ENCODE measurements at regions not wholly inside any gene's neighbourhood (a gene's known extent, or its start where the extent isn't known, plus 50 kb on each side); places are given as distances from the start of the nearest gene placed in this dataset.

GRCh38 chr5:74539986-74540385 is 100.5 kb downstream of the ENC1 start:
- in situ Hi-C loops (cut with MboI), result no loop called here
- ChIA-PET POLR2A (no interaction called here), SMC1A (ENCODE audit: uncharacterized antibody, unreplicated experiment) (no interaction called here)
- TF ChIP-seq NRF1 (conservative IDR thresholded peaks at IDR 0.05; ENCODE audit: low read depth, low read length) (no peak), KLF5 (IDR thresholded peaks at IDR 0.05; ENCODE audit: partially characterized antibody) (no peak), HDGF (IDR thresholded peaks at IDR 0.05) (no peak), ESRRA (IDR thresholded peaks at IDR 0.05; ENCODE audit: low read length) (no peak), MEF2B (IDR thresholded peaks at IDR 0.05; ENCODE audit: partially characterized antibody, poor library complexity, severe bottlenecking) (no peak), CTCF (IDR thresholded peaks at IDR 0.05 in 2 of 3, conservative IDR thresholded peaks at IDR 0.05 in 1 of 3; ENCODE audit: control insufficient read depth in 2 of 3, extremely low read depth in 1 of 3, insufficient read depth in 1 of 3, low read depth in 3 of 3, low read length in 3 of 3) (no peak), RELB (IDR thresholded peaks at IDR 0.05; ENCODE audit: low read depth) (no peak), TCF3 (IDR thresholded peaks at IDR 0.05; ENCODE audit: borderline replicate concordance, insufficient read depth, low read depth, low read length) (no peak), FOXM1 (IDR thresholded peaks at IDR 0.05; ENCODE audit: low read depth, low read length) (no peak), ZBTB4 (CRISPR knock-in tag; IDR thresholded peaks at IDR 0.05) (no peak), RUNX3 (IDR thresholded peaks at IDR 0.05; ENCODE audit: low read length) (no peak), RFX5 (IDR thresholded peaks at IDR 0.05; ENCODE audit: low read depth, low read length) (no peak), CREM (IDR thresholded peaks at IDR 0.05; ENCODE audit: low read depth) (no peak), KAT2A (conservative IDR thresholded peaks at IDR 0.05; ENCODE audit: control insufficient read depth, low read depth, low read length) (no peak)

More at GRCh38 chr5:74539986-74540385, 100.5 kb downstream of the ENC1 start:
- H3K9ac ChIP-seq (ENCODE audit: control insufficient read depth, insufficient read depth, low read length), result no peak overlapping the region
- no peak overlapping the region for H3K4me2 ChIP-seq (ENCODE audit: control insufficient read depth, insufficient read depth)
- no peaks in the 10 kb centered on the region; the same call in 2 of the 3 replicates for H3K9me3 ChIP-seq (replicated peaks; ENCODE audit: control insufficient read depth, insufficient read depth, low read length)
- no peaks in the 10 kb centered on the region for H3K27me3 ChIP-seq (replicated peaks in 1 of 2; ENCODE audit: control insufficient read depth in 2 of 2, insufficient read depth in 2 of 2, low read length in 1 of 2)
- DNase-seq (ENCODE audit: low read depth, low spot score) (no peak), ATAC-seq (no peak), FAIRE-seq (no peak)
- H3K27ac ChIP-seq (ENCODE audit: control insufficient read depth, insufficient read depth), result no peak overlapping the region
- no peaks in the 10 kb centered on the region for H3K79me2 ChIP-seq (ENCODE audit: control insufficient read depth, insufficient read depth, low read length)
- no peak overlapping the region for H2AFZ ChIP-seq (ENCODE audit: control insufficient read depth, low read depth, low read length)
- H3K4me3 ChIP-seq, result no peak overlapping the region
- H3K36me3 ChIP-seq (ENCODE audit: control insufficient read depth in 2 of 2, insufficient read depth in 2 of 2, low read length in 1 of 2), result no peaks in the 10 kb centered on the region
- H4K20me1 ChIP-seq (ENCODE audit: control insufficient read depth, insufficient read depth), result no peaks in the 10 kb centered on the region
- 8% methylated on average over 7 of the region's 7 CpGs for WGBS (ENCODE audit: insufficient coverage, insufficient replicate concordance, low lambda C conversion rate, missing lambda C conversion rate)
- CTCF ChIA-PET, result no interaction called here
- RAD21 ChIA-PET (ENCODE audit: unreplicated experiment), result no interaction called here
- no peaks in the 10 kb centered on the region; the same call in 1 of the 2 replicates for H3K4me1 ChIP-seq (ENCODE audit: control insufficient read depth, insufficient read depth, low read length)
- intact Hi-C loops (cut with micrococcal nuclease; ENCODE audit: unreplicated experiment), result no loop called here
- BruUV-seq (replicated peaks), result no TSS peak
